CD4-positive, alpha-beta T cell (primary cell): ENCODE measurements at regions not wholly inside any gene's neighbourhood (a gene's known extent, or its start where the extent isn't known, plus 50 kb on each side); places are given as distances from the start of the nearest gene placed in this dataset.

Source experiments
- ATAC-seq: fragments of 200-7000 bp; cut with Tn5 transposase; one replicate; pipeline ENCODE4 v1.10.0; 2022; ENCODE audit warnings: mild to moderate bottlenecking; ENCODE audit not compliant: poor library complexity
- CTCF ChIA-PET: fragments of 350-600 bp; sonication (Branson Sonifier 250); formaldehyde crosslinking; loops from one replicate; lab custom pipeline; 2021; ENCODE audit warnings: antibody characterized with exemption, inconsistent platforms; lab: Charles Lee
- POLR2A ChIA-PET: fragments of 350-600 bp; sonication (Branson Sonifier 250); formaldehyde crosslinking; loops from one replicate; lab custom pipeline; 2021; ENCODE audit warnings: antibody characterized with exemption, inconsistent platforms; lab: Charles Lee
- DNase-seq, 14 experiments: peaks; one replicate each; pipeline ENCODE4 v3.0.0-alpha.2; 2013 to 2020; ENCODE audit warnings: mixed read lengths in 2 of 14
- H3K27ac ChIP-seq, 2 donors: one replicate each; pipeline versions ENCODE4 v1.5.1 to v1.7.0; 2013; ENCODE audit warnings: low read length in 2 of 2, low read depth in 1 of 2, mild to moderate bottlenecking in 1 of 2
- H3K27me3 ChIP-seq, 2 experiments: 1 replicate in 1 of 2; 2 replicates in 1 of 2; pipeline versions ENCODE4 v1.6.1 to v1.7.0; 2013; ENCODE audit warnings: low read length in 2 of 2, control low read depth in 1 of 2, mild to moderate bottlenecking in 1 of 2, moderate library complexity in 1 of 2; ENCODE audit not compliant: insufficient read depth in 2 of 2, control insufficient read depth in 1 of 2
- H3K36me3 ChIP-seq: one replicate; pipeline ENCODE4 v1.6.1; 2013; ENCODE audit warnings: low read length, control low read depth; ENCODE audit not compliant: insufficient read depth
- H3K4me1 ChIP-seq: one replicate; pipeline ENCODE4 v1.6.1; 2013; ENCODE audit warnings: low read length, control low read depth; ENCODE audit not compliant: insufficient read depth
- H3K4me3 ChIP-seq: one replicate; pipeline ENCODE4 v1.5.1; 2013; ENCODE audit warnings: mild to moderate bottlenecking, low read length, moderate library complexity
- H3K9me3 ChIP-seq, 2 experiments: 1 replicate in 1 of 2; 2 replicates in 1 of 2; pipeline versions ENCODE4 v1.6.1 to v1.7.0; 2013; ENCODE audit warnings: low read length in 2 of 2, mild to moderate bottlenecking in 2 of 2, control low read depth in 1 of 2, moderate library complexity in 1 of 2; ENCODE audit not compliant: control insufficient read depth in 1 of 2, insufficient read depth in 1 of 2
- H3K27ac Mint-ChIP-seq: one replicate; pipeline ENCODE4 v1.8.0; 2020; ENCODE audit warnings: mixed read lengths
- H3K27me3 Mint-ChIP-seq: one replicate; pipeline ENCODE4 v1.8.0; 2021; ENCODE audit warnings: mixed read lengths
- H3K36me3 Mint-ChIP-seq: one replicate; pipeline ENCODE4 v1.8.0; 2021; ENCODE audit warnings: low read depth, mixed read lengths
- H3K4me1 Mint-ChIP-seq: one replicate; pipeline ENCODE4 v1.8.0; 2021; ENCODE audit warnings: low read depth, mixed read lengths
- H3K4me3 Mint-ChIP-seq: one replicate; pipeline ENCODE4 v1.8.0; 2020; ENCODE audit warnings: mild to moderate bottlenecking, mixed read lengths
- H3K9me3 Mint-ChIP-seq: one replicate; pipeline ENCODE4 v1.8.0; 2020; ENCODE audit warnings: mixed read lengths
- intact Hi-C, 2 experiments: fragments of 100-400 bp; cut with DNase I in 1 of 2; cut with micrococcal nuclease in 1 of 2; formaldehyde crosslinking; loops; one replicate each; pipeline versions ENCODE4 v1.15.1 to v1.9.0; 2023 to 2025; cut with DNase I, micrococcal nuclease
- TF ChIP-seq, protein P1 (sequence below): fragments of 200-600 bp; IDR thresholded peaks from one replicate; pipeline ENCODE4 v1.8.0; 2022; ENCODE audit warnings: antibody characterized with exemption, mild to moderate bottlenecking

DNA sequence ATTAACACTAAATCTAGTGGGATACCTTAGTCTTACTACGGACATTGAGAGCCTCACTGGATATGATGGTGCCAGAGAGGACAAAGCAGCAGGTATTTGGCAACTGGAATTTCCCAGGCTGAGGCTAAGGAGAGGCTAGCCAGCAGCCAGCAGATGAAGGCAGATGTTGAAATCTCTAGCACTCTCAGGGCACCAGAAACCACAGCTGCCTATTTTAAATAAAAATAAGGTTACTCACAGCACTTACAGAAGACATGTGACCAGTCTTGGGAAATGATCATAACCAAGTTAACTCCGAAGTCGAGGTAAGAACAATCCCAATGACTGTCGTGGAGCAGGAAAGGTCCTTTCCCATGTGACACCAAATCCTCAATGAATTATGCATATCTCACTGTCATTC lies 1726.0 kb downstream of the EFNB2 start:
- Mint-ChIP-seq H3K27ac (no peak overlapping the region), H3K36me3 (no peaks in the 10 kb centered on the region), H3K27me3 (no peaks in the 10 kb centered on the region), H3K9me3 (no peaks in the 10 kb centered on the region), H3K4me1 (peaks cover 9% of the 10 kb centered on the region), H3K4me3 (no peak overlapping the region)
- H3K27me3 ChIP-seq, result no peaks in the 10 kb centered on the region
- no peaks in the 10 kb centered on the region for H3K4me1 ChIP-seq
- H3K9me3 ChIP-seq, result no peaks in the 10 kb centered on the region
- H3K27ac ChIP-seq, result no peak overlapping the region
- CTCF ChIA-PET, result no interaction called here
- no peak for DNase-seq
- no peaks in the 10 kb centered on the region for H3K36me3 ChIP-seq
- no peak overlapping the region for H3K4me3 ChIP-seq
- intact Hi-C loops, result no loop called here
- POLR2A ChIA-PET, result no interaction called here
- TF ChIP-seq, protein P1, sequence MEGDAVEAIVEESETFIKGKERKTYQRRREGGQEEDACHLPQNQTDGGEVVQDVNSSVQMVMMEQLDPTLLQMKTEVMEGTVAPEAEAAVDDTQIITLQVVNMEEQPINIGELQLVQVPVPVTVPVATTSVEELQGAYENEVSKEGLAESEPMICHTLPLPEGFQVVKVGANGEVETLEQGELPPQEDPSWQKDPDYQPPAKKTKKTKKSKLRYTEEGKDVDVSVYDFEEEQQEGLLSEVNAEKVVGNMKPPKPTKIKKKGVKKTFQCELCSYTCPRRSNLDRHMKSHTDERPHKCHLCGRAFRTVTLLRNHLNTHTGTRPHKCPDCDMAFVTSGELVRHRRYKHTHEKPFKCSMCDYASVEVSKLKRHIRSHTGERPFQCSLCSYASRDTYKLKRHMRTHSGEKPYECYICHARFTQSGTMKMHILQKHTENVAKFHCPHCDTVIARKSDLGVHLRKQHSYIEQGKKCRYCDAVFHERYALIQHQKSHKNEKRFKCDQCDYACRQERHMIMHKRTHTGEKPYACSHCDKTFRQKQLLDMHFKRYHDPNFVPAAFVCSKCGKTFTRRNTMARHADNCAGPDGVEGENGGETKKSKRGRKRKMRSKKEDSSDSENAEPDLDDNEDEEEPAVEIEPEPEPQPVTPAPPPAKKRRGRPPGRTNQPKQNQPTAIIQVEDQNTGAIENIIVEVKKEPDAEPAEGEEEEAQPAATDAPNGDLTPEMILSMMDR, result no peak
- ATAC-seq, result no peak

DNA sequence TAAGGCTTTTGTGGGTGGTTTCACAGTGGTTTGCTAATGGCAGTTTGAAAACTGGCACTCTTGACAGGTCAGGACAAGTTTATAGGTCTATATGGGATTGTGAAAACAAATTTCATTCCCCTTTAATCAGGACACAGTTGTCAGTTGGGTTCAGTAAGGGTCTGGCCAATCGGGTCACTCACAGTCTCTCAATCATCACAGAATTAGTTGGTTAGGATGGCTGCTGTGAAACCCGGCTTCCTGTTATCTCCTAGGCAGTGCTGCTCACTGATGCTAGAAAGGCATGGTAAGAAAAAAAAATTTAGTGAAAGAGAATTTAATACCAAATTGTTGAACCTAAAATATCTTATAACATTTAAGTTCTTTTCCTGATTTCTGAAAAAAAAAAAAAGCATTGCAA lies 1730.1 kb downstream of the EFNB2 start:
- ChIA-PET POLR2A (interaction anchor here (0.7 kb wide), 1 partner anchor 10 kb away, joined by 3 read pairs; no protein-coding TSS in a partner anchor), CTCF (no interaction called here)
- no peaks in the 10 kb centered on the region for H3K27me3 Mint-ChIP-seq
- Histone ChIP-seq H3K4me1 (no peaks in the 10 kb centered on the region), H3K9me3 (no peaks in the 10 kb centered on the region), H3K27me3 (no peaks in the 10 kb centered on the region), H3K36me3 (no peaks in the 10 kb centered on the region), H3K27ac (no peak overlapping the region), H3K4me3 (no peak overlapping the region)
- no peak overlapping the region for H3K4me3 Mint-ChIP-seq
- intact Hi-C loops, result no loop called here
- H3K4me1 Mint-ChIP-seq, result peaks cover 7% of the 10 kb centered on the region
- no peak for DNase-seq
- no peaks in the 10 kb centered on the region for H3K9me3 Mint-ChIP-seq
- TF ChIP-seq, protein P1, result no peak
- ATAC-seq, result no peak
- H3K27ac Mint-ChIP-seq, result no peak overlapping the region
- H3K36me3 Mint-ChIP-seq, result no peaks in the 10 kb centered on the region

DNA sequence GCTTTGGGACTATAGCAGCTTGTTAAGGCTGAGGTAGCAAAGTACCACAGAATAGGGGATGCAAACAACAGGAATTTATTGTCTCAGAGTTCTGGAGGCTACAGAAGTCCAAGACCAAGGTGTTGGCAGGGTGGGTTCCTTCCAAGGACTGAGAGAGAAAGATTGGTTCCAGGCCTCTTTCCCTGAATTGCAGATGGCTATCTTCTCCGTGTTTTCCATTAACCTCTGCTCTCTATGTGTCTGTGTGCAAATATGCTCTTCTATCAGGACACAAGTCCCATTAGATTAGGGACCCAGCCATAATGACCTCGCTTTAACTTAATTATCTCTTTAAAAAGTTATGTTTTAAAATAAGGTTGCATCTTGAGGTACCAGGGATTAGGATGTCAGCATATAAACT lies 1732.9 kb upstream of the SLC10A2 start:
- Mint-ChIP-seq H3K9me3 (no peaks in the 10 kb centered on the region), H3K4me3 (no peak overlapping the region), H3K36me3 (no peaks in the 10 kb centered on the region), H3K4me1 (no peaks in the 10 kb centered on the region), H3K27ac (no peak overlapping the region), H3K27me3 (no peaks in the 10 kb centered on the region)
- TF ChIP-seq, protein P1, result no peak
- ATAC-seq, result no peak
- CTCF ChIA-PET, result no interaction called here
- H3K9me3 ChIP-seq, result no peaks in the 10 kb centered on the region
- H3K4me3 ChIP-seq, result no peak overlapping the region
- POLR2A ChIA-PET, result no interaction called here
- DNase-seq, result no peak
- no peaks in the 10 kb centered on the region for H3K27me3 ChIP-seq
- intact Hi-C loops, result no loop called here
- no peaks in the 10 kb centered on the region for H3K4me1 ChIP-seq
- no peak overlapping the region for H3K27ac ChIP-seq
- H3K36me3 ChIP-seq, result no peaks in the 10 kb centered on the region
